Vagina (tissue), 2 donors: ENCODE measurements at regions not wholly inside any gene's neighbourhood (a gene's known extent, or its start where the extent isn't known, plus 50 kb on each side); places are given as distances from the start of the nearest gene placed in this dataset.

Experiments used
- POLR2A ChIP-seq, 2 donors: fragments of 450-650 bp; IDR thresholded peaks; one replicate each; pipeline ENCODE4 v1.6.1; 2017; ENCODE audit warnings: antibody characterized with exemption in 2 of 2, mild to moderate bottlenecking in 2 of 2, moderate library complexity in 2 of 2
- POLR2AphosphoS5 ChIP-seq, 2 donors: sonication (generic); formaldehyde crosslinking; IDR thresholded peaks; one replicate each; pipeline ENCODE4 v1.9.0; 2017; ENCODE audit warnings: antibody characterized with exemption in 2 of 2, mild to moderate bottlenecking in 2 of 2, low read depth in 1 of 2; ENCODE audit not compliant: insufficient read depth in 1 of 2

GRCh38 chr7:69208276-69208675, 390.0 kb upstream of the AUTS2 start:
- TF ChIP-seq POLR2A (IDR thresholded peaks at IDR 0.05) (no peak), POLR2AphosphoS5 (IDR thresholded peaks at IDR 0.05; ENCODE audit: insufficient read depth in 1 of 2, low read depth in 1 of 2) (no peak)
